GM21447 (cell line): ENCODE measurements at regions not wholly inside any gene's neighbourhood (a gene's known extent, or its start where the extent isn't known, plus 50 kb on each side); places are given as distances from the start of the nearest gene placed in this dataset.
"Not testable (repeated sequence)": the region's sequence is repeated elsewhere in the genome, so short reads cannot be mapped to it uniquely, and the experiment has no call there.

Source experiments
- ATAC-seq: cut with Tn5 transposase; IDR thresholded peaks from one replicate; pipeline ENCODE4 v1.9.1; 2021; ENCODE audit not compliant: unreplicated experiment

- no peak for ATAC-seq
Measured at GRCh38 chr2:64910972-64911433, 78.2 kb upstream of the SLC1A4 start.

GRCh38 chr2:64913357-64913869 is 75.8 kb upstream of the SLC1A4 start:
- ATAC-seq, result no peak

GRCh38 chr2:64914247-64914646 is 75.0 kb upstream of the SLC1A4 start:
- ATAC-seq, result no peak

- peak; percentile 56 for ATAC-seq
Measured at GRCh38 chr2:64914735-64915509, 74.3 kb upstream of the SLC1A4 start.

GRCh38 chr2:64915510-64915900 is 73.7 kb upstream of the SLC1A4 start:
- no peak for ATAC-seq

- ATAC-seq, result no peak
Measured at GRCh38 chr2:64918220-64918886, 70.8 kb upstream of the SLC1A4 start.

GRCh38 chr2:64919261-64919660 is 69.9 kb upstream of the SLC1A4 start:
- ATAC-seq, result no peak

GRCh38 chr2:64922482-64923384 is 66.5 kb upstream of the SLC1A4 start:
- no peak for ATAC-seq

- ATAC-seq, result no peak
Measured at GRCh38 chr2:64923385-64923710, 65.9 kb upstream of the SLC1A4 start.

GRCh38 chr2:64924170-64924934 is 64.8 kb upstream of the SLC1A4 start:
- ATAC-seq, result no peak

GRCh38 chr2:64925930-64926722 is 63.1 kb upstream of the SLC1A4 start:
- not testable (repeated sequence) for ATAC-seq

GRCh38 chr2:64928813-64929212 is 60.4 kb upstream of the SLC1A4 start:
- ATAC-seq, result no peak

- no peak for ATAC-seq
Measured at GRCh38 chr2:64929333-64929732, 59.9 kb upstream of the SLC1A4 start.

- ATAC-seq, result no peak
Measured at GRCh38 chr2:64930258-64930671, 58.9 kb upstream of the SLC1A4 start.

- ATAC-seq, result no peak
Measured at GRCh38 chr2:64931246-64932115, 57.7 kb upstream of the SLC1A4 start.

- ATAC-seq, result no peak
Measured at GRCh38 chr2:64932116-64932370, 57.2 kb upstream of the SLC1A4 start.

- ATAC-seq, result peak; percentile 81
Measured at GRCh38 chr2:64932371-64933216, 56.6 kb upstream of the SLC1A4 start.

GRCh38 chr2:64934530-64934929 is 54.7 kb upstream of the SLC1A4 start:
- no peak for ATAC-seq
